ENCODE measurements at regions not wholly inside any gene's neighbourhood (a gene's known extent, or its start where the extent isn't known, plus 50 kb on each side); places are given as distances from the start of the nearest gene placed in this dataset.

DNA sequence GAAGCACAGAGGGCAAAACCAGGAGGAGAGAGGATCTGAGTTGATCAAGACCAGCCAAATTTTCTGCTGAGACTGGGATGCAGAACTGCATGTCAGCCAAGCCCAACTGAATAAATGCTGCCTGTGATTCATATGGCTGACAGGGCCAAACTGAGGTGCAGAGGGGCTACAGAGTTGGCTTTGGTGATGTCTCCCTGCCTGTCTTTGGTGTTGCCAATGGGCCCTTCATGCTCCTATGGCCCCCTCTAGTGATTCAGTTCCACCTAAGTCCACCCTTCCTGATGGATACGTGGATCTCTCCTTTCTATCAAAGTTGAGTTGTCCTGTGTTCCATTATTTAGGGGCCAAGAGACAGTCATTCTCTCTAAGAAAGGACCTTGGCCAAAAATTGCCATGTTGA is 163.6 kb upstream of the TLE4 start:
- TF ChIP-seq, protein P1, sequence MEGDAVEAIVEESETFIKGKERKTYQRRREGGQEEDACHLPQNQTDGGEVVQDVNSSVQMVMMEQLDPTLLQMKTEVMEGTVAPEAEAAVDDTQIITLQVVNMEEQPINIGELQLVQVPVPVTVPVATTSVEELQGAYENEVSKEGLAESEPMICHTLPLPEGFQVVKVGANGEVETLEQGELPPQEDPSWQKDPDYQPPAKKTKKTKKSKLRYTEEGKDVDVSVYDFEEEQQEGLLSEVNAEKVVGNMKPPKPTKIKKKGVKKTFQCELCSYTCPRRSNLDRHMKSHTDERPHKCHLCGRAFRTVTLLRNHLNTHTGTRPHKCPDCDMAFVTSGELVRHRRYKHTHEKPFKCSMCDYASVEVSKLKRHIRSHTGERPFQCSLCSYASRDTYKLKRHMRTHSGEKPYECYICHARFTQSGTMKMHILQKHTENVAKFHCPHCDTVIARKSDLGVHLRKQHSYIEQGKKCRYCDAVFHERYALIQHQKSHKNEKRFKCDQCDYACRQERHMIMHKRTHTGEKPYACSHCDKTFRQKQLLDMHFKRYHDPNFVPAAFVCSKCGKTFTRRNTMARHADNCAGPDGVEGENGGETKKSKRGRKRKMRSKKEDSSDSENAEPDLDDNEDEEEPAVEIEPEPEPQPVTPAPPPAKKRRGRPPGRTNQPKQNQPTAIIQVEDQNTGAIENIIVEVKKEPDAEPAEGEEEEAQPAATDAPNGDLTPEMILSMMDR (IDR thresholded peaks at IDR 0.05) = no peak
- no peak for TF ChIP-seq POLR2A (IDR thresholded peaks at IDR 0.05)

All from testis (tissue), 2 donors.